ENCODE measurements at regions not wholly inside any gene's neighbourhood (a gene's known extent, or its start where the extent isn't known, plus 50 kb on each side); places are given as distances from the start of the nearest gene placed in this dataset.
A peak's percentile ranks its signal among the peaks of the same experiment; 100 is the strongest.

DNA sequence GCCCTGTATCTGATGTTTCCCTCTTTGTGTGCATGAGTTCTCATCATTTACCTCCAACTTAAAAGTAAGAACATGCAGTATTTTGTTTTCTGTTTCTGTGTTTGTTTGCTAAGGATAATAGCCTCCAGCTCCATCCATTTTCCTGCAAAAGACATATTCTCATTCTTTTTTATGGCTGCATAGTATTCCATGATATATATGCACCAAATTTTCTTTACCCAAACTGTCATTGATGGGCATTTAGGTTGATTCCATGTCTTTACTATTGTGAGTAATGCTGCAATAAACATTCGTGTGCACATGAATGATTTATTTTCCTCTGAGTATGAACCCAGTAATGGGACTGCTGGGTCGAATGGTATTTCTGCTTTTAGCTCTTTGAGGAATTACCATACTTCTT is 163.4 kb downstream of the TMEM26 start:
- TF ChIP-seq, protein P1, sequence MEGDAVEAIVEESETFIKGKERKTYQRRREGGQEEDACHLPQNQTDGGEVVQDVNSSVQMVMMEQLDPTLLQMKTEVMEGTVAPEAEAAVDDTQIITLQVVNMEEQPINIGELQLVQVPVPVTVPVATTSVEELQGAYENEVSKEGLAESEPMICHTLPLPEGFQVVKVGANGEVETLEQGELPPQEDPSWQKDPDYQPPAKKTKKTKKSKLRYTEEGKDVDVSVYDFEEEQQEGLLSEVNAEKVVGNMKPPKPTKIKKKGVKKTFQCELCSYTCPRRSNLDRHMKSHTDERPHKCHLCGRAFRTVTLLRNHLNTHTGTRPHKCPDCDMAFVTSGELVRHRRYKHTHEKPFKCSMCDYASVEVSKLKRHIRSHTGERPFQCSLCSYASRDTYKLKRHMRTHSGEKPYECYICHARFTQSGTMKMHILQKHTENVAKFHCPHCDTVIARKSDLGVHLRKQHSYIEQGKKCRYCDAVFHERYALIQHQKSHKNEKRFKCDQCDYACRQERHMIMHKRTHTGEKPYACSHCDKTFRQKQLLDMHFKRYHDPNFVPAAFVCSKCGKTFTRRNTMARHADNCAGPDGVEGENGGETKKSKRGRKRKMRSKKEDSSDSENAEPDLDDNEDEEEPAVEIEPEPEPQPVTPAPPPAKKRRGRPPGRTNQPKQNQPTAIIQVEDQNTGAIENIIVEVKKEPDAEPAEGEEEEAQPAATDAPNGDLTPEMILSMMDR (IDR thresholded peaks at IDR 0.05; ENCODE audit: low read depth, low read length) = no peak
- DNase-seq (ENCODE audit: extremely low read depth, low read depth) = no peak

DNA sequence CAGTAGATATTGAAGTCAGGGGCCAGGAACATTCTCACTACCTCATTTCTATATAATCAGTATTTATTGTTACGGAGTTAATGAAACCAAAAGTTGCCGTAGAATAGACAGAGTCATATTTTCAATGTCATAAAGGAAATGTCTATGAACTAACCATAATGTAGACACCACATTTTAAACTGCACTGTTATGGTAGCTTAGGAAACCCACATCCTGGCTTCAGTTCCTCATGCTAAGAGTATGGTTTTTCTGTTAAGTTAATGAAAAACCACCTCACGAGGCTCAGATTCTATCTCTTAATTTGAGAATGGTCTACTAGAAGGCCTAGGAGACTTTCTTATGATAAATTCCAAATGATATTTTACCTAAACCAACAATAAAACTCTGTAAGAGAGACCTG is 166.5 kb downstream of the TMEM26 start:
- DNase-seq (ENCODE audit: extremely low read depth, low read depth) = no peak
- TF ChIP-seq, protein P1 (IDR thresholded peaks at IDR 0.05; ENCODE audit: low read depth, low read length) = no peak

DNA sequence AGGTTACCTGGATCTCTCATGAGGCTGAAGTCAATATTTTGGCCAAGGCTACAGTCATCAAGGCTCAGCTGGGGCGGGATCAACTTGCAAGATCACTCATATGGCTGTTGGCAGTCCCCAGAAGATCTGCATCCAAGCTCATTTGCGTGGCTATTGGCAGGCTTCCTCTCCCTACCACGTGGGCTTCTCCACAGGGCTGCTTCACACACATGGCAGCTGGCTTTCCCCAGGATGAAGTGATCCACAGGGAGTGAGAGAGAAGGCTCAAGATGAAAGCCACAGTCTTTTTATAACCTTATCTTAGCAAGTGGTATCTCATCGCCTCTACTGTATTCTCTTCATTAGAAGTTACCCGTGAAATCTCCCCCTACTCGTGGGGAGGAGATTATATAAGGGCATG is 167.4 kb downstream of the TMEM26 start:
- no peak for DNase-seq (ENCODE audit: extremely low read depth, low read depth)
- TF ChIP-seq, protein P1 (IDR thresholded peaks at IDR 0.05; ENCODE audit: low read depth, low read length) = no peak

DNA sequence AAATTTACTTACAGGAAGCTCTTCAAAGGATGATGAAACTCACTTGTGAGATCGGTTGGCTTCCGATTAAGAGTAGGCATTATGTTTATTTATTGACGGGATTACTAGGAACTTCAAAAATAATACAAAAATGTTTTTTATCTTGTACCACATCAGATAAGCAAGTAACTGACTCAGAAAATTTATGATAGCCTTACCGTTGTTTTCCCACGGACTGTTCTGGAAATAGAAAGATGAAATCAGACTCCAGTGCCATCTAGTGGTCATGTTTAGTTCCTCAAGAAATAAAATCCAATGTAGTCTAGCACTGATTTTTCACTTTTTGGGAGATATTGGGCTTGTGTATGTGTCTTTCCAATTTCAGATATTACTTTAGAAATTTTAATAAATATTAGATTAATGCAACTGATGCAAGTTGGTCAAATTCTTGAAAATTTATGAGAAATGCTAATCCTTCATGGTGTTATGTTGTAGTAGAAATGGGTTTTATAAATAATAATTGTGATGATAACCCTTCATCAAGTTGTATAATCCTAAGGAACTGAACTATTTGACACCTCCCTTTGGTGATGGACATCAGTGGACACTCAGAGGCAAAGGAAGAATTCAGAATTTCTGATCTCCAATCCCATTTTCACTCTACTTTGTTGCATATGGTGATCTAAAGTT is 168.8 kb downstream of the TMEM26 start:
- DNase-seq (ENCODE audit: extremely low read depth, low read depth) = no peak
- TF ChIP-seq, protein P1 (IDR thresholded peaks at IDR 0.05; ENCODE audit: low read depth, low read length) = peak; percentile 64

DNA sequence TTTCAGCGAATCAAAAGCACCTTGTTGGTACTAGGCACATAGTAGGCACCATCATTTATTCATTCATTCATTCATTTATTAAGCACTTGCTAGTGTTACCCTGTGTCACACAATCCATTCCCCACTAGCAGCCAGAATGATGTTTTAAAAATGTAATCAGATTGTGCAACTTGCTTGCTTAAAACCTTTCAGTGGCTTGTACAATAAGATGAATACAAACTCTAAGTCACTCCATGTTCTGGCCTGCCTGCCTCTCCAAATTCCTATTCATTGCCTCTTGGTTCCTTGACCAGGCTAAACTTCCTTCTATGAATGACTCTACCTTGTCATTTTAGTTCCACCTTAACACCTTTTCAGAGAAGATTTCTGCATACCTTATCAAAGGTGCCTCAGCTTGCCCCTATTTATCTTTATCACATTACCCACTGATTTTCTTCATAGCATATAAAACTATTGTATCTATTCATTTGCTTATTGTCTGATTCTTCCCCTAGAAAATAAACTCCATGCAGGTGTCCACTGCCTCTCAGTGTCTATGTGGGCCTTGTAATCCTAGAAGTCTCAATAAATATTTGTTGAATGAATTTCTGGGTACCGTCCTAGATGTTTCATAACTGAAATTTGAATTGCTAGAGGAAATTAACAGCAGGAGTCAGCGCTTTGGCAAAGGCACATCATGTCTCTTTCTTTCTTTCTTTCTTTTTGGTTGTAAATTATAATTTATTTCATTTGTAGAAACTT is 169.5 kb downstream of the TMEM26 start:
- TF ChIP-seq, protein P1 (IDR thresholded peaks at IDR 0.05; ENCODE audit: low read depth, low read length) = no peak
- no peak for DNase-seq (ENCODE audit: extremely low read depth, low read depth)

DNA sequence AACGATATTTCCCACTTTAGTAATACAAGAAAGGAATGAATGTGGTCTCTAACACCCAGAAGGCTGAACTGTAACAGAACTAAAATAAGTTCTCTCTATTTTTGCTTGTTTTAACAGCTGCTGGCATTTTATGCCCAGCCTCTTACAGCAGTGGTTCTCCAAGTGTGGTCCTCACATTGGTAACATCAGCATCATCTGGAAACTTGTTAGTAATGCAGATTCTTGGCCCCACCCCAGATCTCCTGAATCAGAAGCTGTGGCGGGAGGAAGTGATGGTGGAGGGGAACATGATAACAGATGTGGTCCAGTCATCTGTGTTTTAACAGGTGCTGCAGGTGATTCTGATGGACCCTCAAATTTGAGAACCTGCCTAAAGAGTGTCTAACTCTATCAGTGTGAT is 170.1 kb downstream of the TMEM26 start:
- TF ChIP-seq, protein P1 (IDR thresholded peaks at IDR 0.05; ENCODE audit: low read depth, low read length) = no peak
- no peak for DNase-seq (ENCODE audit: extremely low read depth, low read depth)

DNA sequence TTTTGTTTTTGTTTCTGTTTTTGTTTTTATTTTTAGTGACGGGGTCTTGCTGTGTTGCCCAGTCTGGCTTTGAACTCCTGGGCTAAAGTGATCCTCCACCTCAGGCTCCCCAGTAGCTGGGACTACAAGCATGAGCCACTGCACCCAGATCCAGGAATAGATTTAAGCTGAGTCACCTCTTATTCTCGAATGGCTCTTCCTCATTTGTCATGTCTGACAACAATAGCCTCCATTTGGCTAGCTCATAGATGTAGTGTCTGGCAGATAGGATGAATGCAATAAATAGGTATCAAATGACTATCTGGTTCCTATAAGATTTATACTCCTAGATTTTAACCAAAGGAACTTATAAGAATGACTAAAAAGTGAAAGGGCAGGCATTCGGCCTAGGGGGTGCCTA is 172.9 kb downstream of the TMEM26 start:
- no peak for DNase-seq (ENCODE audit: extremely low read depth, low read depth)
- TF ChIP-seq, protein P1 (IDR thresholded peaks at IDR 0.05; ENCODE audit: low read depth, low read length) = no peak
